SKM-1 treated with dmso at 0.1 percent for 144 hours (cell line): ENCODE measurements at regions not wholly inside any gene's neighbourhood (a gene's known extent, or its start where the extent isn't known, plus 50 kb on each side); places are given as distances from the start of the nearest gene placed in this dataset.

ENCODE experiments used
- DNase-seq: peaks from one replicate; lab custom pipeline; 2025; ENCODE audit not compliant: unreplicated experiment; lab: John Stamatoyannopoulos, UW

- no peak for DNase-seq
Observed at GRCh38 chr17:79232957-79233356, 158.3 kb downstream of the ENGASE start.

DNA sequence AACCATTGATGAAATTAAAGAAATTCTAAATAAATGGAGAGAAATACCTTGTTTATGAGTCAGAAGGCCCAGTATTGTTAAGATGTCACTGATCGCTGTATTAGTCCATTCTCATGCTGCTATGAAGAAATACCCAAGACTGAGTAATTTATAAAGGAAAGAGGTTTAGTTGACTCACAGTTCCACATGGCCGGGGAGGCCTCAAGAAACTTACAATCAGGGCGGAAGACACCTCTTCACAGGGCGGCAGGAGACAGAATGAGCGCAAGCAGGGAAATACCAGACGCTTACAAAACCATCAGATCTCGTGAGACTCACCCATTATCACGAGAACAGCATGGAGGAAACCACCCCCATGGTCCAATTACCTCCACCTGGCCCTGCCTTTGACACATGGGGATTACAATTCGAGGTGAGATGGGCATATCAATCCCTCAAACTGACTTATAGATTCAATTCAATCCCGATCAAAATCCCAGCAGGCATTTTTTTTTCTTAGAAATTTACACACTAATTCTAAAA is 157.2 kb downstream of the ENGASE start:
- DNase-seq, result no peak

DNA sequence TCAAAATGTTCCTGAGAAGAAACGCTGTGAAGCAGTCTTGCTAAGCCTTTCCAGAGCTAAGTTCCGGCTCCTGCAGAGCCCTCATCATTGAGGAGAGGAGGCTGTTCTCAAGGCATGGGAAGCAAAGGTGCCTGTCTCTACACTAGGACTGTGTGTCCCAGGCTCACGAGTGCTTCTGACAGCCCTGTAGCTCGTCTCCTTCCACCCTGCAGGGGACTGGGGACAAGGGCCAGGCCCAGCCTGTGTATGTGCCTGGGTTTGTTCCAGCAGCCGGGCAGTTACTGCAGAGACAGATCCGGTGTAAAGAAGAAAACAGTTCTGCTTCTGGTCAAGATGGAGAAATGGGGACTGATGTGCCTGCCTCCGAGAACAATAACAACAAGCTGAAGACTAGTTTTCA is 156.0 kb downstream of the ENGASE start:
- no peak for DNase-seq

GRCh38 chr17:79226037-79226436 is 151.4 kb downstream of the ENGASE start:
- DNase-seq, result no peak

DNA sequence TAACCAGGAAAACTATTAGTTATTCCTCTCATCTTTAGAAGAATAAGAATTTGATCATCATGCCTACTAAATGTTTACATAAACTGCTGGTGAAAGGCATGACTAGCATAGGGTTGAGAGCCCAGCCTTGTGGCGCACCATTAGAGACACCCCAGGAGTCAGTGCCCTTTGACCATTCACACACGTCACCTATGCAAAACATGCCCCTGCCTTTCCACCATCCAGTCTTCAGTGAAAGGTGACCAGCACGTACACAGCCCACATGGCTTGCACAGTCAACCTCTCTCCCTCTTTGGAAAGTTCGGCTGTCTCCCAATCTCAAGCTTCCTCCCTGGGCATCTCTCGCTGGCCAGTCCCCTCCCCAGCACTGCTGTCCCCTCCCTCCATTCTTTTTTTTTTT is 150.3 kb downstream of the ENGASE start:
- DNase-seq, result no peak

DNA sequence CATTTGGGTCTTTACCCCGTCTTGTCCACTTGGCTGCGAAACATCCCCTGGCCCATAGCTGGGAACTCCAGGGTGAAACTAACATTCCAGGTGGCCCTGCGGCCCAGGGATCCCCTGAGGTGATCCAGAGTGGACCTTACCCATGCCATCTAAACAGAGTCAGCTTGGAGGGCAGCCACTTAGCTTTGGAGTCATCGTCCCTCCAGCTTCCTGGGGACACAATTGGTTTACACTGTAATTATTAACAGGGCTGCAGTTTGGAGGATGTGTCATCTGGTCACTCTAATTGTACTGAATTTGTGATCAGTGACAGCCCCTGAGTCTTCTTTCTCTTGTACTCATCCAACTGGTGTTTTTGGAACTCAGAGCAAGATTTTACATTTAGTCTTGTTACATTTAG is 149.9 kb downstream of the ENGASE start:
- DNase-seq, result no peak

- no peak for DNase-seq
Observed at GRCh38 chr17:79223953-79224352, 149.3 kb downstream of the ENGASE start.

GRCh38 chr17:79223471-79223870 is 148.8 kb downstream of the ENGASE start:
- no peak for DNase-seq

GRCh38 chr17:79221597-79221996 is 147.0 kb downstream of the ENGASE start:
- DNase-seq, result no peak

DNA sequence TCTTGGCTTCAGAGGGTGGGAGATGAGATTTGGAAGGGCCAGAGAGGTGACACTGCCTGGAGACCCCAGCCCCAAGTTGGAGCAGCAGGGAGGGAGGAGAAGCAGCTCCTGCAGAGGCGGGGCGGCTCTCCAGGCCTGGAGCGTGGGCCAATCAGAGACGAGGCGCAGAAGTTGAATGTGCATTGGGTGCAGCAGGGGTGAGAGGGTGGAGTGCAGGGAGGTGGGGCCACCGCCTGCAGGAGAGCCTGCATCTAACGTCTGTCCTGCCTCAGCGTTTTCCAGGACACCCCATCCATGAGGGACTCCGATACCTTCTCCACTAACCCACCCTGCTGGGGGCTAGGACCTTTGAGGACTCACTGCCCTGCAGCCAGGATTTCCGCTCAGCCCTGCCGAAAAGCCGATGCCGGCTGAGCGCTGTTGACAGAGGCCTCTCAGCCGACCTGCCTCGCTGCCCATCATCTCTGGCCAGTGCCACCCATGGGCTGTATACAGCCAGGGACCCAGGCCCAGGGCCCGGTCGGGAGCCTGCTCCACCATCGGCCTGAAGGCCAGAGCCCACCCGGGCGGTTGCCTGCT is 146.2 kb downstream of the ENGASE start:
- DNase-seq, result no peak

- no peak for DNase-seq
Observed at GRCh38 chr17:79220201-79220712, 145.6 kb downstream of the ENGASE start.

- DNase-seq, result no peak
Observed at GRCh38 chr17:79219208-79219935, 144.7 kb downstream of the ENGASE start.

DNA sequence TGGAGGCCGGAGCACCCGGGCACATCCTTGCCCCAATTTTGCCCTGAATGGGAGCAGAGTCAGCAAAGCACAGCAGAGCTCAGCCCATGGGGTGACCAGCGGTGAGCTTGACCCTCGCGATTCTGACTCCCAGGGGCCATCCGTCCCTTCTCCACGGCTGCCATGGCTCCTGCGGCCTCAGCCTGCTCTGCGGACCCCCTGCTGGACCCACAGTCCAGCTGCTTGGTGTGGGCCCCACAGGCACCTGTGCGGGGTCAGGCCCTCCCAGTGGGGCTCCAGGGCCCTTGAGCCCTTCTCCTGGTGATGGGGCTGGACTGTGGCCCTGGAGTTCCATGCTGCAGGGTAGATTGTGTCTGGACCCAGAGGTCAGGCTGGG is 144.2 kb downstream of the ENGASE start:
- no peak for DNase-seq

- no peak for DNase-seq
Observed at GRCh38 chr17:79218175-79218824, 143.7 kb downstream of the ENGASE start.

DNA sequence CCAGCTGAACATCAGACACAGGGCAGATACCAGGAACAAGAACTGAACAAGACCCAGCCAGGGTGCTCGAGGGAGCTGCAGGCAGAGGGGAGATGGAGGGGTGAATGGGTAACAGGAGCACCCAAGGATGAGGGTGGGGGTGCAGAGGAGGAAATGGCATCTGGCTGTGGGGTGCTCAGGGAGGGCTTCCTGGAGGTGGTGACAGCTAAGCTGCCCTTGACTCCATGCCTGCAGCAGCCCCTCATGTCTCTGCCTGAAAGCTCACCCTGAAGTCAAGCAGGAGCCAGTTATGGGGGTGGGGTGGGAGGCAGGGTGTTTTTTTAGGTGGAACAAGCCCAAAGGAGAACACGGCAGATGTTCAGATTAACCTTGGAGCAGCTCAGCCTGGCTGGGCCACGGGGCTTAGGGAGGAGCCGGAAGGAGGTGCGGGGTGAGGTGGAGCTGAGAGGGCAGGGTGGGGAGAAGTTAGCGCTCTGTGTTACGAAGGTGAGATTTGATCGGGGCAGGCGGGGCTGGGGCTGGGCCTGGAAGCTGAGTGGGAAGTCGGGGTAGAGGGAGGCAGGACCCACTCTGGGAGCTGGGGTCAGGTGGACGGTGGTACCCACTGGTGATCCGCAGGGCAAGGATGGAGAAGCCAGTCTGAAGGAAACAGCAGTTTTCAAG is 143.0 kb downstream of the ENGASE start:
- no peak for DNase-seq

GRCh38 chr17:79216826-79217225 is 142.2 kb downstream of the ENGASE start:
- no peak for DNase-seq

GRCh38 chr17:79216391-79216790 is 141.8 kb downstream of the ENGASE start:
- DNase-seq, result no peak

DNA sequence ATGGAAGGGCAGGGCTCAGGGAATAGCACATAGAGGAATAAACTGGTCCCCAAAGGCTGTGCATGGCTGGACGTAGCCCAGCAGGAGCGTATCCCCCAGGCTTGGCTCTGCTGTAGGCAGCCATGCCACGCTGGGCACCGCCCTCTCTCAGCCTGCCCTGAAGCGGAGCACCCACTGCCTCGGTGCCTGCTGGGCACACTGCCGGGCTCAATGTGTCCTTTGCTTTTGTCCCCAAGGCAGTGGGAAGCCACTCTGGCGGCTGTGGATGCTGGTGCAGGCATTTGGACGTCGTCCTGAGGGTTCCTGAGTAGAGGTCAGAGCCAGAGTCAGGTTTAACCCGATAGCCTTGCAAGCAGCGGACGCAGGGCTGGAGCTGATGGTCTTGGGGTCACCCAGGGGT is 141.0 kb downstream of the ENGASE start:
- DNase-seq, result no peak

GRCh38 chr17:79214940-79215604 is 140.4 kb downstream of the ENGASE start:
- DNase-seq, result no peak

DNA sequence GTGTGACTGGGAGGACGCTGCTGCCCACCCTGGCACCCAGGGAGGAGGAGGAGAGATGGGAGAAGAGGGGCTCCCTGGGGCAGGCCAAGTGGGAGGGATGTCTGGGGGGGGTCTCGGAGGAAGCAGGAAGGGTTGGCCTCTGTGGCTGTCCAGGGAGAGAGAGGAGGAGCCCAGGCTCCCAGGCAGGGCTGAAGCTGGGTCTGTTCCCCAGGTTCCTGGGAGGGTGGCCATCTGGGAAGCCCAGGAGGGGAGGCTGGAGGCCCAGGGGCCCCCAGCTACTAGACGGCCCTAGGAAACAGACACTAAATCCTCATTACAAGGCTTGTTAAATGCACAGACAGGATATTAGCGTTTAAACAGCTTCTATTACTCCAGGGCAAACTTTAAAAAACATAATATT is 139.8 kb downstream of the ENGASE start:
- DNase-seq, result no peak

DNA sequence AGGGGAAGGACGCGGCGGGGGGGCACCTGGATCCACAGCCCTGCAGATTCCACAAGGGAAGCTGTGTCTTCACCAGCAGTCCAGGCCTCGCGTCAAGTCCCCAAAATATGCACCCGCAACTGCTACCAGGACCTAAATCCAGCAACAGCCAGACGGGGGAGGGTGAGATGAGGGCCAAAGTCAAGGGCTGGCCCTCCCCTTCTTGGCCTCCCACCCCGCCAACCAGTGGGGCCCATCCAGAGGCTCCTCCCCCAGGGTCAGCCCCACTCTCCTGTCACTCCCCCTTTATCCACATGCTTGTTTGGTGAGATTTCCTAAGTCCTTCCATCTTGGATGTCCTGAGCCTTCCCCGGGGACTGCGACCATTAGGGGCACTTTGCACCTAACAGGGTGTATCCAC is 138.7 kb downstream of the ENGASE start:
- DNase-seq, result no peak
